ENCODE measurements at regions not wholly inside any gene's neighbourhood (a gene's known extent, or its start where the extent isn't known, plus 50 kb on each side); places are given as distances from the start of the nearest gene placed in this dataset.

DNA sequence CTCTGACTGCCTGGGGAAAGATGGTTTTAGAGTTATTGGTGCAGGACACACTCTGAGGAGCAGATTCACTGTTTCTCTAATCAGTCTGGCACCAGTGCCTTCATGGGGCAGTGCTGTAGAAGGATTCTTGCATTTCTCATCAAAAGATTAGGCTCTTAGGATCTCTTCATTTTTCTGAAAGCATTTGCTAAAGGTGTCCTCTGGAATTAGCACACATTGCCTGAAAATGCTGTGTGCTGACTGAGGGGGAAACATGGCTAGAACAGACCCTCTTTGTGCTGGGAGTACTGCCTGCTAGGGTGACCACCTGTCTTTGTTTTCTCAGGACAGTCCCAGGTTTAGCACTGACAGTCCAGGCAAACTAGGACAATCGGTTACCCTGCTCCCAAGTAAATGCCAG lies 301.0 kb downstream of the PTEN start:
- peaks cover 10% of the 10 kb centered on the region for H3K4me1 ChIP-seq (ENCODE audit: insufficient read depth, low read length)
- H3K4me3 ChIP-seq (ENCODE audit: low read length), result no peak overlapping the region
- H3K9me3 ChIP-seq (ENCODE audit: low read depth, low read length), result no peaks in the 10 kb centered on the region
- H3K27me3 ChIP-seq (ENCODE audit: insufficient read depth, low read length), result no peaks in the 10 kb centered on the region

DNA sequence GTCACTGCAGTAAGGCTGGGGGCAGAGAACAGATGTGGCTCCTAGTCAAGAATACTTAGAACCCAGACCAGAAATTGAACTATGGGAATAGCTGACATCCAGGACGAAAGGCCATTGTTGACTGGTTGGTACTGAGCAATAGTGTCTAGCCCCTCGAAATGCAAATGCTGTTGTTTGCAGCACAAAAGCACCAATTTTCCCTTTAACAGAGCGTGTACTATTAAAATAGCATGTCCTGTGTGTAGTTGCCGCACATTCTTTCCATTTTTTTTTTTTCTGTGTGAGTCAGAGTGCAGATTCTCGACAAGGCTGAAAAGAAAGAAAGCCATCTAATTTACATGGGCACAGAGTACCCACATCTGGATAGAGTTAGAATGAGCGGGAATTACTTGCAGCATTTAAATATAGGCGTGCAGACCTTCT lies 302.4 kb downstream of the PTEN start:
- Histone ChIP-seq H3K9me3 (ENCODE audit: low read depth, low read length) (no peaks in the 10 kb centered on the region), H3K4me3 (ENCODE audit: low read length) (no peak overlapping the region), H3K4me1 (ENCODE audit: insufficient read depth, low read length) (peaks cover 10% of the 10 kb centered on the region), H3K27me3 (ENCODE audit: insufficient read depth, low read length) (no peaks in the 10 kb centered on the region)

DNA sequence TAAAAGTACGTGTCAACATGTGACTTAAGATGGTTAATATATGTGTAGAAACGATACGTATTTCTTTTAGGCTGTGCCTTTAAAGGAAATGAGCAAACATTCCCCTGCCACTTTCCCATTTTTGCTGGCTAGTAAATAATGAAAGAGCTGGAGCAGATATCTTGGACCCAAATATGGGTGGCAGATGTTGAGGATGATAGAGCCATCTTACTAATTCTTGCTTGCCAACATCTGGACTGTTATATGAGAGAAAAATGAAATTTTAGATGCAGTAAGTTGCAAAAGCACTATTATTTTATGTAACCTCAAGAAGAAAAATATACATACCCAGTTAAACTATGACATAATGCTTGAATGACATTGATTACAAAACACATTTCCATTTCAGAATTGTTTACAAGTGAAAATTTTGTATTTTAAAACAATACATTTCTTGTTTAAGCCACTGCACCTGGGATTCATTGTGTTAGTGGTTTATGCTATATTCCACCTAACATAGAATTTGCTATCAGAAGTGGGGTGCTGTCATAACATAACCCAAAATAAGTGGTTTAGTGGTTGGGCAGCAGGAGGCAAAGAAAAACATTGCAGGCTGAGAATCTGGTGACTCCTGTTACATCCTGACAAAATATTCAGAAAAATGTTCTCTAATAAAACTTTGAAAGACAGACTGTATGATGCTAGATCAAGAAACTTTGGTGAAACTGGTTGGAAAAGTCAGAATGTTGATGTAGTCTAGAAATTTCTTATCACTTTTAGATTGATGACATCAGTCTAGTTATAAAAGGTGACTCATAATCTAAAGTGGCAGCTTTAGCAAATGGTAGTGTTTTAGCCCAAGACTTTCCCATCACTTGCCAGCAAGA lies 305.0 kb downstream of the PTEN start:
- no peaks in the 10 kb centered on the region for H3K9me3 ChIP-seq (ENCODE audit: low read depth, low read length)
- no peaks in the 10 kb centered on the region for H3K27me3 ChIP-seq (ENCODE audit: insufficient read depth, low read length)
- no peak overlapping the region for H3K4me3 ChIP-seq (ENCODE audit: low read length)
- no peaks in the 10 kb centered on the region for H3K4me1 ChIP-seq (ENCODE audit: insufficient read depth, low read length)

DNA sequence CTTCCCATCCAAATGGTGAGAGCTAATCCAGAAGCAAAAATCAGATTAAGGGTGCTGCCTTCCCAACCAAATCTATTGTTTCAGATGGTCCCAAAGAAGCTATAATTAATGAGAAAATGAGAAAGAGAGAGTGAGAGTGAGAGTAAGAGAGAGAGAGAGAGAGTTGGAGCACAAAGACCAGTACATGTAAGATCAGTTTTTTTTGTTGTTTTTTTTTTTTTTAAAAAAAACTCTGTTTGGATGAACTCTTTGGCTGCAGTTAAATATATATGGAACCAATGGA lies 305.6 kb downstream of the PTEN start:
- Histone ChIP-seq H3K27me3 (ENCODE audit: insufficient read depth, low read length) (no peaks in the 10 kb centered on the region), H3K4me1 (ENCODE audit: insufficient read depth, low read length) (no peaks in the 10 kb centered on the region), H3K9me3 (ENCODE audit: low read depth, low read length) (peaks cover 3% of the 10 kb centered on the region), H3K4me3 (ENCODE audit: low read length) (no peak overlapping the region)

DNA sequence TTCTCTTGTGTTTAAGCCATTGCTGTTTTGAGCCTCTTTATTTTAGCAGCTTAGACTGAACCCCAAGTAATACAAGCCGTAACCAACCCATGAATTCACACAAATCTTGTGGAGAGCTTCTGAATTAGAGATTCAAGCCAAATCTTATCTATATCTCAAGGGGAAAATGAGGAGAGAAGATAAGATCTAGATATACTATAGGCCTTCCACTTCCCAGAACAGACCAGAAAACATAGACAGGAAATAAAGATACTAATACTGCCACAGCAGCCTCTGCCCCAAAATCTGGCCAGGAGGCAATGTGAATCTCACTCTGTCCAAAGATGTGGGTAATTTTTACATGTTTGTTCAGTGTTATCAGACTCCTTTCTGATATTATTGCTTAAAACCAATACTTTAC lies 307.2 kb downstream of the PTEN start:
- Histone ChIP-seq H3K4me3 (ENCODE audit: low read length) (no peak overlapping the region), H3K9me3 (ENCODE audit: low read depth, low read length) (peaks cover 14% of the 10 kb centered on the region), H3K4me1 (ENCODE audit: insufficient read depth, low read length) (no peaks in the 10 kb centered on the region), H3K27me3 (ENCODE audit: insufficient read depth, low read length) (no peaks in the 10 kb centered on the region)

DNA sequence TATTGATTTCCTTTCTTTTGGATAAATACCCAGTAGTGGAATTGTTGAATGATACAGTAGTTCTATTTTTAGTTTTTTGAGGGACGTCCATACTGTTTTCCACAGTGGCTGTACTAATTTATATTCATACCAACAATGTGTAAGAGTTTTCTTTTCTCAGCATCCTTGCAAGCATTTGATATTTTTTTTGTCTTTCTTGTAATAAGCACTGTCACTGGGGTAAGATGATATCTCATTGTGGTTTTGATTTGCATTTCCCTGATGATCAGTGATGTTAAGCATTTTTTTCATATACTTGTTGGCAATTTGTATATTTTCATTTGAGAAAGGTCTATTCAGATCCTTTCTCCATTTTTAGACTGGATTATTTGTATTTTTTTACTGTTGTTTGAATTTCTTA lies 308.7 kb downstream of the PTEN start:
- Histone ChIP-seq H3K4me1 (ENCODE audit: insufficient read depth, low read length) (no peaks in the 10 kb centered on the region), H3K27me3 (ENCODE audit: insufficient read depth, low read length) (no peaks in the 10 kb centered on the region), H3K9me3 (ENCODE audit: low read depth, low read length) (peaks cover 14% of the 10 kb centered on the region), H3K4me3 (ENCODE audit: low read length) (no peak overlapping the region)

DNA sequence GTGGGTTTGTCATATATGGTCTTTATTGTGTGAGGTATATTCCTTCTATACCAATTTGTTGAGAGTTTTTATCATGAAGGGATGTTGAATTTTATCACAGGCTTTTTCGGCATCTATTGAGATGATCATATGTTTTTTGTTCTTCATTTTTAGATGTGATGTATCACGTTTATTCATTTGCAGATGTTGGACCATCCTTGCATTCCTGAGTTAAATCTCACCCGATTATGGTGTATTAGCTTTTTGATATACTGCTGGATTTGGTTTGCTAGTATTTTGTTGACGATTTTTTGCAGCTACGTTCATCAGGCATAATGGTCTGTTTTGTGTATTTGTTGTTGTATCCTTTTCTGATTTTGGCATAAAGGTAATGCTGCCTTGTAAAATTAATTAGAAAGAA lies 311.0 kb downstream of the PTEN start:
- no peak overlapping the region for H3K4me3 ChIP-seq (ENCODE audit: low read length)
- no peaks in the 10 kb centered on the region for H3K4me1 ChIP-seq (ENCODE audit: insufficient read depth, low read length)
- peaks cover 19% of the 10 kb centered on the region for H3K9me3 ChIP-seq (ENCODE audit: low read depth, low read length)
- no peaks in the 10 kb centered on the region for H3K27me3 ChIP-seq (ENCODE audit: insufficient read depth, low read length)

DNA sequence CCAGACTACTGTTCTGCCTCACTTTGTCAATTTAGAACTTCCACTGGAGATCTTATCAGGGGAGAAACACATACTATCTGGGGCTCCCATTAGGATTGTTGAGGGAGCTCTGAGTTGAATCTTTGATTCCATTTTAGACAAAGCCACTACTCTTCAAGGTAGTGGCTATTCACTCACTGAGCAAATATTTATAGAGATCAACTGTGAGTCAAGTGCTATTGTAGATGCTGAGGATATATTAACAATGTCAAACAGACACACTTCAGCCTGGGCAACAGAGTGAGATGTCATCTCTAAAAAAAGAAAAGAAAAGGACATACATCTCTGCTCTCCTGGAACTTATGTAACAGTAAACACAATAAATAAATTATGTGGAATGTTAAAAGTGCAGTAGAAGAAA lies 315.3 kb downstream of the PTEN start:
- Histone ChIP-seq H3K4me1 (ENCODE audit: insufficient read depth, low read length) (no peaks in the 10 kb centered on the region), H3K27me3 (ENCODE audit: insufficient read depth, low read length) (no peaks in the 10 kb centered on the region), H3K9me3 (ENCODE audit: low read depth, low read length) (peaks cover 19% of the 10 kb centered on the region), H3K4me3 (ENCODE audit: low read length) (no peak overlapping the region)

DNA sequence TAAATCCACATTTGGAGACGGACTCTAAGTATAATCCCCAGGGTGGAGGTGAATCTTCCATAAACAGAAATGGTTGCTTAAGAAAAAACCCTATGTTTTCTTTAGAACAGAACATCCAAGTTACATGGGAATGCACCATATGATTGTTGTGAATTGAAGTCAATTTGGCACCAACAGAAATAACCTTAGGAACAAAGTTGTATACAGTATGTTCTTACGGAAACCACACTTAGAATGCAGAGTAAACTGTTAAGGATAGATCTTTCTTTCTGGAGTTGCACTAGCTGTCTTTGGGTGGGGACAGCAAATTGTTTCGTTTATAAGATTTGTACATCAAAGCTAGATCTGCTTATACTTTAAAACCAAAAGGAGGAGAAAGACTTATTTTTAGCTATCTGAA lies 316.4 kb downstream of the PTEN start:
- peaks cover 8% of the 10 kb centered on the region for H3K9me3 ChIP-seq (ENCODE audit: low read depth, low read length)
- no peak overlapping the region for H3K4me3 ChIP-seq (ENCODE audit: low read length)
- H3K4me1 ChIP-seq (ENCODE audit: insufficient read depth, low read length), result no peaks in the 10 kb centered on the region

DNA sequence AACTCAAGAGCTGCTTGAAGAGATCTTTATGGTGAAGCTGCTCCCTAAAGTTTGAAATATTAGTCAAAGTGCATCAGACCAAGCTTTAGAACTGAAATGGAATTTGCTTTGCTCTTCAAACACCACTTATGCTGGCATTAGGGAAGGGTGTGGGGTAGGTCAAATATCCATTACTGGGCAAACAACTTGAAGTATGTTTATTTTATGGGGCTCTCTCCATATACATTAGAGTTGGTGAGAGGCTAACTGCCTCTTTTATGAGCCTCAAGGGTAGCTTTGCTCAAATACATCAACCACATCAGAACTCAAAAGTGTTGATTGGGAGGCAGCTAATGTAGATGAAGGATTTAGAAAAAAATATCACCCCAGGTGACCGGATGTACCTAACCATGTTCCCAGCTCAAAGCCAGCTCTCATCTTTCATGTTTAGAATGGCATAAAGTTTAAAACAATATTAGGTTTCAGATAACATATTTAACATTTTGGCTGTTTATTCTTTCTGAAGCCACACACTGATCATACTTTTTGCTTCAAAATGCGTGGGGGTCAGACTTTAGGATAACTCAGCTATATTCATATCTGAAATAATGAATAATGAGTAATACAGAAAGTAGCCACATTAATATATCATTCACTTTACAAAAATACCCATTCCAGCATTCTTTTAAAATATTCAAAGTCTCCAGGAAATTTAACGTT lies 318.6 kb downstream of the PTEN start:
- peaks cover 5% of the 10 kb centered on the region for H3K9me3 ChIP-seq (ENCODE audit: low read depth, low read length)
- H3K4me3 ChIP-seq (ENCODE audit: low read length), result no peak overlapping the region
- no peaks in the 10 kb centered on the region for H3K4me1 ChIP-seq (ENCODE audit: insufficient read depth, low read length)
- H3K27me3 ChIP-seq (ENCODE audit: insufficient read depth, low read length), result no peaks in the 10 kb centered on the region

More for the DNA sequence above, 316.4 kb downstream of the PTEN start:
- H3K27me3 ChIP-seq (ENCODE audit: insufficient read depth, low read length), result no peaks in the 10 kb centered on the region

DNA sequence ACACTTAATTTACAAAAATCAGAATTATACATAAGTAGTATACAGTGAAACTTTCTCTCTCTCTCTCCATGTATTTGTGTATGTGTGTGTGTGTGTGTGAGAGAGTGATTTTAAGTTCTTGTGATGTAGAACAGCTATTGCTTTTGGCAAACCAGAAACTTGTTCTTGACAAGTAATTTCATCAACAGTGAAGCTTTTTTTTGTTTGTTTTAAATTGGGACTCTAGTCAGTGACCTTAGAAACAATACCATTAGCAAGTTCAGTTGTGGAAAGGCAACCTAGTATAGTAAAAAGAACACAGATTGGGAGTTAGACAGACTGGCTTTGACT lies 319.1 kb downstream of the PTEN start:
- Histone ChIP-seq H3K27me3 (ENCODE audit: insufficient read depth, low read length) (no peaks in the 10 kb centered on the region), H3K4me1 (ENCODE audit: insufficient read depth, low read length) (peaks cover 4% of the 10 kb centered on the region), H3K9me3 (ENCODE audit: low read depth, low read length) (peaks cover 2% of the 10 kb centered on the region), H3K4me3 (ENCODE audit: low read length) (no peak overlapping the region)

DNA sequence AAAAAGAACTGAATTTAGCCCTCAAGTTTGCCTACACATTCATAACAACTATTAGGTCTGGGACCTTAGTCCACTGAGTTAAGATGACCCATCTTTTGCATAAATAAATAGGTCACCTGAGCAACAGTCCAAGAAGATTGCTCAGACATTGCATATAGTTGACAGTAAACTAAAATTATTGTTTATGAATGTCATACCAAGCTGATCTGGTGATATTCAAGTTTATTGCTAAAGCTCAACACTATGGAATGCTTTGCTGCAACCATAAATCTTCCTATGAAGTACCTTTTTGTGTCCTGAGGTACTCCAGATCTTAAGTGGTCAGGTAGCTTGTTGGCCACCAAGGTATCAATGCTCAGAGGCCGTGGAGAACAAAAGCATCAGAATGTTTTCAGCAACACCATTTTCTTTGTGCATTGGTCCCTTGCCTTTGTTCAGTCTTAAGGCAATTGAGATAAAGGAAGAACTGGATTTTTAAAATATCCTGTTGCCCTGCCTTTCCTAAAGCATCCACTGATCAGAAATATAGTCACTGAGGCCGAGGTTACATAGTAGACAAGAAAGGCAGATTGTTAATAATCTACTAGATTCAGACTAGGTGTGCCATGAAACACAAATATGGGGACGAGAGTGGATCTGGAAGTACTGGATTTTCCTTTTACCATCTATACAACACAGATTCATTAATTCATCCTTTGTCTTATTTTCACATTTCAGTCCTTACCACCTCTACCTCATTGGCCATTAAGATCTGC lies 321.3 kb downstream of the PTEN start:
- H3K4me1 ChIP-seq (ENCODE audit: insufficient read depth, low read length), result peaks cover 11% of the 10 kb centered on the region
- H3K27me3 ChIP-seq (ENCODE audit: insufficient read depth, low read length), result no peaks in the 10 kb centered on the region
- H3K9me3 ChIP-seq (ENCODE audit: low read depth, low read length), result no peaks in the 10 kb centered on the region
- no peak overlapping the region for H3K4me3 ChIP-seq (ENCODE audit: low read length)

DNA sequence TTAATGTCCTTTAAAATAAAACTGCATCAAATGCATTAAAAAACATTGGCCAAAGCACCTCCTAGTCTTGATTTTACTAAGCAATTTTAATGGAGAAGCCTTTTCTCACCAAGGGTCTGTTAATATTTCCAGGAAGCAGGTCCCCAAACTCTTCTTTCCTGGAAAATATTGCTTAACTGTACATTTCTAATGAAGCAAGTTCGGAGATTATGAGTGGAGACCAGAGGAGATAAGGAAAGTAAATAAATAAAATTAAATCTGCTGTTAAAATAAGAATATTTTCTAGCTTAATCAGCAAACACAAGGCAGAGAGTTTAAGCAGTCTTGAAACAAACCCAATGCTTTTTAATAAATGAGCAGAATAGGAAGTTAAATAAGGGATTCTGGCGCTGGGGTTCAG lies 322.4 kb downstream of the PTEN start:
- H3K4me3 ChIP-seq (ENCODE audit: low read length), result no peak overlapping the region
- no peaks in the 10 kb centered on the region for H3K27me3 ChIP-seq (ENCODE audit: insufficient read depth, low read length)
- peaks cover 11% of the 10 kb centered on the region for H3K4me1 ChIP-seq (ENCODE audit: insufficient read depth, low read length)
- H3K9me3 ChIP-seq (ENCODE audit: low read depth, low read length), result no peaks in the 10 kb centered on the region

DNA sequence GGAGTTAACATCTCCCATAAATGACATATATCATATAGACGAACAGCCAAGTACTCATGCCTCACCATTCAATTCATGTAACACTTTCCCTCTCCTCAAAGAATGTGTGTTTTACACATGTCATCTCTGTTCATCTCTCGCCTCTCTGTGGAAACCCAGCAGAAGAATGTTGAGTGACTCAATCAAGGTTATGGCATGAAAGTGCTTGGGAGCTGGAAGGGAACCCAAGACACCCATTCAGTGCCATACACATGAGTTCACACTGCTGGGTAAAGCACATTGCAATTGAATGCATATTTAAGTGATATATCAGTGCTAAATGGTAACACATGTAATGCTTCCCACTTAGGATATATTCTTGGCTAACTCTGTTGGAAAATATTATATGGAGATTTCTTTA lies 322.9 kb downstream of the PTEN start:
- Histone ChIP-seq H3K4me3 (ENCODE audit: low read length) (no peak overlapping the region), H3K9me3 (ENCODE audit: low read depth, low read length) (no peaks in the 10 kb centered on the region), H3K4me1 (ENCODE audit: insufficient read depth, low read length) (peaks cover 11% of the 10 kb centered on the region), H3K27me3 (ENCODE audit: insufficient read depth, low read length) (no peaks in the 10 kb centered on the region)

DNA sequence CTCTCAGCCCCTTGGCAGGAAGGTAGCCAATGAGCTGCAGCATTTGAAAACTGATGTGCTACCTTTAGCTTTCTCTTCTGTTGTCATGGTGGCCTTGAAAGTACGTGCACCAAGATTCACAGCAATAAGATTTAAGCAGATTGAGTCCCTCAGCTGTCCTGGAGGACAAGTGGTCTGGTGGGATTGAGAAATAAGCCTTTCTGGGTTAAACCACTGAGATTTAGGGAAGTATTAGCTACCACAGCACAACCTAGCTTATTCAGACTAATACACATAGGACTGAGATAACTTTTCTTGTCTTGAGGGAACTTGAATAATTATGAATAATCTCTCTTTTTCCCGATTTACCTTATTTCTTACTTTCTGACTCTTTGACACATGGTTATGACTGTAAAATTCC lies 324.0 kb downstream of the PTEN start:
- Histone ChIP-seq H3K27me3 (ENCODE audit: insufficient read depth, low read length) (no peaks in the 10 kb centered on the region), H3K4me1 (ENCODE audit: insufficient read depth, low read length) (peaks cover 11% of the 10 kb centered on the region), H3K9me3 (ENCODE audit: low read depth, low read length) (no peaks in the 10 kb centered on the region), H3K4me3 (ENCODE audit: low read length) (no peak overlapping the region)

All from mononuclear cell (primary cell).